ENCODE measurements at regions not wholly inside any gene's neighbourhood (a gene's known extent, or its start where the extent isn't known, plus 50 kb on each side); places are given as distances from the start of the nearest gene placed in this dataset.

DNA sequence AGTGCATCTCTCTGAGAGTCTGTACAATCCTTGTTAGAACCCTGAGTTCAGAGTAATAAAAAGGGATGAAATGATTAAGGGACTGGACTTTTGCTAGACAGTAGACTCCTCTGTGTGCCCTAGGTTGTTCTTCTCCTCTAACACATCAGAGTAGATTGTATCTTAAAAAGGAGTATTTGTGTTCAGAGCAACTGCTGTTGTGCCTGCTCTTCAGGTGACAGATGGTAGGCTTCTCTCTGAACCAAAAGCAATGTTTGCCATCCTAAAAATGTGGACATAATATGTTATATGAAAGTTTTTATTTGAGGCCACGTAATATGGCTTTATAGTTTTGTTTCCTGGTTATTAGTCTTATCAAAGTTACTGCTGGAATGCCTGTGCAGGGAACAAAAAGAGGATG lies 588.6 kb upstream of the FAT1 start:
- TF ChIP-seq, protein P1, sequence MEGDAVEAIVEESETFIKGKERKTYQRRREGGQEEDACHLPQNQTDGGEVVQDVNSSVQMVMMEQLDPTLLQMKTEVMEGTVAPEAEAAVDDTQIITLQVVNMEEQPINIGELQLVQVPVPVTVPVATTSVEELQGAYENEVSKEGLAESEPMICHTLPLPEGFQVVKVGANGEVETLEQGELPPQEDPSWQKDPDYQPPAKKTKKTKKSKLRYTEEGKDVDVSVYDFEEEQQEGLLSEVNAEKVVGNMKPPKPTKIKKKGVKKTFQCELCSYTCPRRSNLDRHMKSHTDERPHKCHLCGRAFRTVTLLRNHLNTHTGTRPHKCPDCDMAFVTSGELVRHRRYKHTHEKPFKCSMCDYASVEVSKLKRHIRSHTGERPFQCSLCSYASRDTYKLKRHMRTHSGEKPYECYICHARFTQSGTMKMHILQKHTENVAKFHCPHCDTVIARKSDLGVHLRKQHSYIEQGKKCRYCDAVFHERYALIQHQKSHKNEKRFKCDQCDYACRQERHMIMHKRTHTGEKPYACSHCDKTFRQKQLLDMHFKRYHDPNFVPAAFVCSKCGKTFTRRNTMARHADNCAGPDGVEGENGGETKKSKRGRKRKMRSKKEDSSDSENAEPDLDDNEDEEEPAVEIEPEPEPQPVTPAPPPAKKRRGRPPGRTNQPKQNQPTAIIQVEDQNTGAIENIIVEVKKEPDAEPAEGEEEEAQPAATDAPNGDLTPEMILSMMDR (IDR thresholded peaks at IDR 0.05) = no peak
- TF ChIP-seq POLR2A (IDR thresholded peaks at IDR 0.05) = no peak

Measured in body of pancreas (tissue), 4 donors.